NCI-H2107 treated with DMSO at 0.1 percent for 48 hours (cell line): ENCODE measurements at regions not wholly inside any gene's neighbourhood (a gene's known extent, or its start where the extent isn't known, plus 50 kb on each side); places are given as distances from the start of the nearest gene placed in this dataset.
"Not testable (repeated sequence)": the region's sequence is repeated elsewhere in the genome, so short reads cannot be mapped to it uniquely, and the experiment has no call there.

Source experiments
- DNase-seq: peaks from one replicate; lab custom pipeline; 2025; ENCODE audit not compliant: unreplicated experiment; lab: John Stamatoyannopoulos, UW

DNA sequence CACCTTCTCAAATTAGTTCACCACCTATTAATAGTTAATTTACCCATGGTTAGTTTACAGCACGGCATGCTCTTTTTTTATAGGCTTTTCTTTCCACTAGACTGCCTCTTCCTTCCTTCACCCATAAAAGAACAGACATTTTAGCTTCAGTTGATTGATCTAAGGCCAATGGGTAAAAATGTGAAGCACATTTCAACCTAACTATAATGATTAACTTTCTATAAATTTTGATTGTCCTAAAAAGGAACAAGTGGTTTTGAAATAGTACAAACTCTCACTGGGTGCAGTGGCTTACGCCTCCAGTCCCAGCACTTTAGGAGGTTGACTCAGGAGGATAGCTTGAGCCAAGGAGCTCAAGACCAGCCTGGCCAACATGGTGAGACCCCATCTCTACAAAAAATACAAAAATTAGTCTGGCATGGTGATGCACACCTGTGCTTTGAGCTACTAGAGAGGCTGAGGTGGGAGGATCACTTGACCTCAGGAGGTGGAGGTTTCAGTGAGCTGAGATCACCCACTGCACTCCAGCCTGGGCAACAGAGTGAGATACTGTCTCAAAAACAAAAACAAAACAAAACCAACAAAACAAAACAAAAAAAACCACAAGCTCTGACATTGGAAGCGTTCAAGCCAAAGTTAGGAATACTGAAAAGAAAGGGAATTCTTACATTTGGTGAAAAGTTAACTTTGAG is 89.9 kb upstream of the FAT1 start:
- no peak for DNase-seq

DNA sequence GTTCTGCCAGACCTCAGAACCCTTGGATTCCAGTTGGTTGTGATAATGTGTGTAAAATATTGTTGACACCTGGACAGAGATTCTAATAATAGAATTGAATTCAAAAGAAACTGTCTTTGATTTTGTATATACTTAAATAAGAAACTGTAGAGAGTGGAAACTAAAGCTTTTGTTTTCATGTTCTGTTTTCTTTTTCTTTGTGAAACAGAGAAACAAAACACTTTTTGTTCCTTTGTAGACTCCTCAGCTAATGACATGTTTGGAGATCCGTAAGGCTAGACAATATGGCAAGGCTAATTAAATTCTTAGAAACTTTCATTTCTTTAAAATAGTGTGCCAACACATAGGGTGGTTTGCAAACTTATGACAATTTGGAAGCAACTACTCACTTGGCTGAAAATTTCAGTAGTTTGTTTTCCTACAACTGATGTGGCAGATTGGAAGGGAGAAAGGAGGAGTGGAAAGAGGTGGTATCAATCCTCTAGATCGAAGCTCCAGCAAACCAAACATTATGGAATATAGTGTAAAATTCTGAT is 90.9 kb upstream of the FAT1 start:
- DNase-seq: no peak

DNA sequence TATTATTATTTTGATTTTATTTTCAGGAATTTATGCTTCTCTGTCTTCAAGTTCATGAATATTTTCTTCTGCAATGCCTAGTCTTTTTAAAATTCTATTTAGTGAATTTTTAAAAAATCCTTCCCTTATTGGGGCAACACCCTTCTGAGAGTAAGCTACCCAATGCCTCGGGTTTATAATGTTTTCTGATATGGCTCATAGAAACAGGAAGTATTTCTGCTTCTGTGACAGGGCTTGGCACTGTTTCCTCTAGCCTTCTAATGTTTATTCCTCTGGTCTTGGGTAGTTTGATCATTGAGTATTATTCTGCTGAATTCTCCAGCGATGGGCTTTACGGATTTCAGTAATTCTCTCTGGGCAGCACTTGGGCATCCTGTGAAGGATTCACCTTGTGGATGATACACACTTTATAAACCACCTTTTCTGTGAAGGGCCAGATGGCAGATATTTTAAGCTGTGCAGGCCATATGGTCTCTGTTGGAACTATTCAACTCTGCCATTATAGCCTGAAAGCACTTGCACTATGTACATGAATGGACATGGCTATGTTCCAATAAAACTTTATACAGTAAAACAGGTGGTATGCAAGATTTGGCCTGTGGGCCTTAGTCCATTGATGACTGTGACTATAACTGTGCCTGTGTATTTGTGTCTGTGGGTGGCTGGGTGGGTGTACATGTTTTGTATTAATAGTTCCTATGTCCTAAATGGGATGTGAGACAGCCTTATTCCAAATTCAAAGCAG is 95.9 kb upstream of the FAT1 start:
- DNase-seq: no peak

DNA sequence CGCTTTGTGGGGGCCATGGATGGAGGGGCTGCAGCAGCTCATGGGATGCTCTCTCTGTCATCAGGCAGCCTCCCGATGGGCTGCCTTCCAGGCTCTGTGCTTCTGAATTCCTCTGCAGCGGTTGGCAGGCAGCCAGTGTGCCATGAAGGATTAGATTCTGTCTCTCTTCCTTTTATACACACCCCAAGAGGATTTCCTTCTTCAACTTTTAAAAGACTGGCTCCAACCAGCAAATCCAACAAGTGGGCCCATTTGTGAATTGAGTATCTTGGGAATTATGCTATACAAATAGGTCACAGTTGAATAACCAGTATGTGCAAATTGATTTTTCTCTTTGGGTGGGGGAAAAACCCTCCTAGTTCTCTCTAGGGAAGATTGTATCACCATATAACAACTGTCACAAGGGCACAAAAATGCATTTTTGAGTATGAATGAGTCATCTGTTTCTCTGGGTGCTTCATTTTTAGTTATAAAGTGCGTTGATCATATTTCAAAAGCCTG is 96.8 kb upstream of the FAT1 start:
- DNase-seq: no peak

DNA sequence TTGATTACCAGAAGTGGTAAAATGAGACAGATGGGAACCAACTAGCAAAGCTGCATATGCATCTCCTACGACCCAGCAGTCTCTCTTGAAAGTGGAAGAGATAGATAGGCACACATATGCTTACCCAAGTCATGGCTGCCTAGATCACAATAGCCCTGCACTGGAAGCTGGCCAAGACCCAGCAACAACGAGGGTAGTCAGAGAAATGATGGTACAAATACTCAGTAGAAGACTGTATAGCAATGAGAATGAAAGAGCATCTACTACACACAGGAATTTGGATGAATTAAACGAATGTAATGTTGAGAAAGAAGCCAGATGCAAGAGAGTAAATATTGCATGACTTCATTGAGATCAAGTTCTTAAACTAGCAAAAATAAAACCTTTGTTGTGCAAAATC is 100.3 kb upstream of the FAT1 start:
- DNase-seq: no peak

DNA sequence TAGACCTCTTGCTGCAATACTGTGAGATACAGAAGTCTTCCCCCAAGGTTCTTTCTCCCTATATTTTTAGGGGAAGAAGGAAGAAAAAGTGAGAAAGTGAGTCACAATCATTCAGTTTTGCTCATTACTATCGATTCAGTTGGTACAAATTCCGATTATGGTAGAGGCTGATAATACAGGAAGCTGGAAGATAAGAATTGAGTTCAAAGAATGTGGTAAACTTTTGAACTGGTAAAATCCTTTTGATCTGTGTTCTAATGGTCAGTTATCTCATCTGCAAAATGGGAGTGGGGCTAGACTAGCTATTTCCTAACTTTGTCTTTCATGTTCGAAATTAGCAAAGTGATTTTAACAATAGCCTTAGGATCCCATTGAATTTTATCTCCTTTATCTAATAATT is 101.4 kb upstream of the FAT1 start:
- no peak for DNase-seq

DNA sequence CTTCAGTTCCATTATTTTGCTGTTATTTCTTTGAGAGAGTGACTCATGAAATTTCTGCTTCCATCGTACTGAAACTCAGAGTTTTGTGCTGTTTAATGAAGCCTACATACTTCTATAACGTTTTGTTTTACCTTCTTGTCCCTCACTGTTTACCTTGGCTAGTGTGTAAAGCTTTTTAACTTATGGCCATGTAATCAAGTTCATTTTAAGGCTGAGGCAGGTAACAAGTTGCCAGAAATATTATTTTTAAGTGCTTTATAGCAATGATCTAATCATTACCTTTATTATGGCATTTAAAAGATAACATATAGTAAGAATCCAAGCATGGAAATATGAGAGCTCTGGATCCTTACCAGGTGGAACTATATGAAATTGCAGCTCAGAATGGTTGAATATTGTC is 102.3 kb upstream of the FAT1 start:
- DNase-seq: no peak

DNA sequence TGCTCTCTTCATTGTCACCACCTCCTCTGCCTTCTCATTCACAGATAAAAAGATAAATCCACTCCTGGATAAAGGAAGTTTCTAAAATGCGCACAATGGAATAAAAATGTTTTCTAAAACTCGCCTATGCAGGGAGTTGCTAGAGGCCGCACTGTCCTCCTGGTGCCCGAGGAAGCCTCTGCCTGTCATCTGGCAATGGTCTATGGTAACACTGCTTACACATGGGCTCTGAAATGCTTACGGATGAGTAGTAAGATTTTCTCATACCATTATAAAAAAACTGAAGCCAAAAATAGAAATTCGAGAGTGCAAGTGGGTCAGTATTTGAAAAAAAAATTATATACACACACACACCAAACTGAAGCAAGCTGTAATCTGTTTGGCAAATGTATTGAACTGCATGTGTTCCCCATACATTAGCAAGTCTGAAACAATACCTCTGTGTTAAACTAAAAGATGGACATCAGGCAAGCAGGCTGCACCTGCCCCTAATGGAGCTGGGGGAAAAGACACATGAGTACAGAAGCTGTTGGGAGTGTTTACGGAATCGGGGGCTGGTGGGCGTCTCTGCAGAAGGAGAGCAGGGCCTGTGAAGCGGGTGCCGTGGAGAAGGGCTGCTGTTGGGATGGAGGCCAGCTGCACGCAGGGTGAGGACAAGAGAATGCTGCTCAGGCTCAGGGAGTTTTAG is 103.3 kb upstream of the FAT1 start:
- no peak for DNase-seq

DNA sequence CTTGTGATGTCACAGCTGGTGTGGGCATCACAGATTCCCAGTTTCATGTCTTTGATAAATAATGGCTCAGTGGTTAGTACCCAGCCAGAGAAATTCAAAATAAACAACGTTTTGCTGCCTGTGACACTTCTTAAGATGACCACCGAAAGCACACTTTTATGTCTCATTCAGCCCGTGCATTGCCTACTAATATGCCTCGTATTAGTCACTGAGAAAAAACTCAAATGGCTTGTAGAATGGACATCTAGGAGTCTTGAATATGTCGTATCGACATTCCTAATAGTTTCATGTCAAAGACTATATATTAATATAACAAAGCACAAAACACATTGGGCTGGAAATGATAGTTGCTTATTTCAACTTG is 103.9 kb upstream of the FAT1 start:
- DNase-seq: no peak

DNA sequence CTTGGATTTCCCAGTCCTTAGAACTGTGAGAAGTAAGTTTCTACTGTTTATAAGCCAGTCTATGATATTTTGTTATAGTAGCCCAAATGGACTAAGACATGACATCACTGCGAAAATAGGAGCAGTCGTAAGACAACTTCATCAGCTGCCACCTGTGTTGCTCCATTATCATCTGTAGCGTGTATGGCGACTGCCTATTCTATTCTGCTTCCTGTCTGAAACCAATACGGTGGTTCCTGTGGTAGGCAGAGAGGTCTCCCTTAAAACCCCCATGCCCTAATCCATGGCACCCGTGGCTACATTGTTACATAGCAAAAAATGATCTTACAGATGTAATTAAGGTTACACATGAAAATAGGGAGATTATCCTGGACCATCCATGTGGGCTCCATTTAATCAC is 105.4 kb upstream of the FAT1 start:
- no peak for DNase-seq

DNA sequence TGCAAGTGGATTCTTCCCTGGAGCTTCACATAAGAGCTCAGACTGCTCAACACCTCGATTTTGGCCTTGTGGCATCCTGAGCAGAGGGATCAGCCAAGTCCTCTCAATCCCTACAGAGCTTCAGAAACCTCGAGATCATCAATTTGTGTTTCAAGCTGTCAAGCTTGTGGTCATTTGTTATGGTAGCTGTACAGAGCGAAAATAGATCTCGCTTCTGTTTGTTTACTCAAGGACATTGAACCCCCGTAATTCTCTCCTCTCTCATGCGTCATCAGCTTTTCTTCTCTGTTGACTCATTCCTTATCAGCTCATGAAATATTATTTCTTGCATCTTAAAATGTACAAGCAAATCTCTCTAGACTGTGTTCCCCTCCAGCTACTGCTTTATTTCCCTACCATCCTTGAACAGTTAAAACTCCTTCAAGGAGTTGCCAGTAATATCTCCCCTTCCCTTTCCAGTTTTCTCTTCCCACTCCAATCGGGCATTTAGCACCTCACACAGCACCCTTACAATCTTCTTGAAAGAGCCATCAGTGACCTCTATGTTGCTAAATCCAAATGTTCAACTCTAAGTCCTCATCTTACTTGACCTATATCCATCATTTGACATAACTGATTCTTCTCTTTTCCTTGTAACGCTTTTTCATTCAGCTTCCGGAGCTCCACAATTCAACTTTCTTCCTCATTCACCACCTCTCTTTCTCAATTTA is 106.2 kb upstream of the FAT1 start:
- no peak for DNase-seq

DNA sequence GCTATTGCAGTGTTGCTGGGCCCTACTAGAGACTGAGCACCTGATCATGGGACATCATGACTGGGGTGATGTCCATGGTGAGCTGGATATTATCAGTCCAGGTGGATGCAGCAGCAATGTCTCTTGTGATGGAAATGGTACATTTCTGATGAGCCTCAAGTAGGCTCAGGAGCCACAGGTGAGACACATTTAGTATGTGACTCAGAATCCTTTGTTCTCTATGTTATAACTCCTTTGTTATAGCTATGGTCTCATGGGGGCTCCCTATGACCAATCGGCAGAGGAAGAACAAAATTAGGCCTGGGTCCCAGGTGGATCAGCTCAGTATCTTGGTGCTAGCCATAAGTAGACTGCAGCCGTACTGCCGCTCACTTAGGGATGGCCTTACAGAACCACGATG is 107.9 kb upstream of the FAT1 start:
- no peak for DNase-seq

DNA sequence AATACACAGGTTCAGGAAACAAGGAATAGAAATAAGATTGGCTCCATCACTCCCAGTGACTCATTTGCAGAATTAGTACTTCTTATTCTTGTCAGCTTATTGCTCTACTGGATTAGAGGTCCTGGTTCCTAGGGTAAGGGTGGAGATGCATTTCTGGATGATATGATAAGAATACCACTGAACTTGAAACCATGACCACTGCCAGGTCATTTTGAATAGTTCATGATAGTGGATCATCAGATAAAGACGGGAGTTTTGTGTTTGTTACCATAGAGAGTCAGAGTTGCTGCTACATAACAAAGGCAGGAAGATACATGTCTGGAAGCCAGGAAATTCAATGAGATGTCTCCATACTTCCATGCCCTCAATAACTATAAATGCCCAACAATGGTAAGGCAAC is 109.2 kb upstream of the FAT1 start:
- no peak for DNase-seq

DNA sequence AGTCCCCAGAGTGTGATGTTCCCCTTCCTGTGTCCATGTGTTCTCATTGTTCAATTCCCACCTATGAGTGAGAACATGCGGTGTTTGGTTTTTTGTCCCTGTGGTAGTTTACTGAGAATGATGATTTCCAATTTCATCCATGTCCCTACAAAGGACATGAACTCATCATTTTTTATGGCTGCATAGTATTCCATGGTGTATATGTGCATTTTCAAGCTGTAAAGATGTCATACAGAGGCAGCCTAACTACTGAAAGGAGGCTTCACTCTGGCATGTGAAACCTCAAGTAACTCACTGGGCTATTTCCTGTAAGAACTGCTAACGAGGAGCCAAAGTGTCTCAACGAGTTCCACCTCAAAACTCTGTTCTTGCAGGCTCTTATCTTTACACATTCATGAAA is 113.8 kb upstream of the FAT1 start:
- not testable (repeated sequence) for DNase-seq

DNA sequence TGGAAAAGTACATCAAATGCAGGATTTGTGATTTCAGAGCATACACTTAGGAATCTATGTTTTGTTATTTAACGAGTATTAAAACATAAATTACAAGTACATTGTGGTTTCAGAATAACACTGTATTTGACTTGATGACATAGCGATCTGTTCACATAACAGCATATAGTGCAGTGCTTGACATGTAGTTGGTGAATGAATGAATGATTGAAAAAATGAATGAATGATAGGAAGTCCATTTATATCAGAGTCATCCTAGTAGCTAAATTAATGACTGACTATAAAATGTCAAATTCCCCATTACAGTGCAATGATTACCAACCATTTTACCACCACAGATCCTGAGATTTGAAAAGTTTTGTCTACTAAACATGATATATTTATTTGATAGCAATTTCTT is 114.6 kb upstream of the FAT1 start:
- DNase-seq: no peak

DNA sequence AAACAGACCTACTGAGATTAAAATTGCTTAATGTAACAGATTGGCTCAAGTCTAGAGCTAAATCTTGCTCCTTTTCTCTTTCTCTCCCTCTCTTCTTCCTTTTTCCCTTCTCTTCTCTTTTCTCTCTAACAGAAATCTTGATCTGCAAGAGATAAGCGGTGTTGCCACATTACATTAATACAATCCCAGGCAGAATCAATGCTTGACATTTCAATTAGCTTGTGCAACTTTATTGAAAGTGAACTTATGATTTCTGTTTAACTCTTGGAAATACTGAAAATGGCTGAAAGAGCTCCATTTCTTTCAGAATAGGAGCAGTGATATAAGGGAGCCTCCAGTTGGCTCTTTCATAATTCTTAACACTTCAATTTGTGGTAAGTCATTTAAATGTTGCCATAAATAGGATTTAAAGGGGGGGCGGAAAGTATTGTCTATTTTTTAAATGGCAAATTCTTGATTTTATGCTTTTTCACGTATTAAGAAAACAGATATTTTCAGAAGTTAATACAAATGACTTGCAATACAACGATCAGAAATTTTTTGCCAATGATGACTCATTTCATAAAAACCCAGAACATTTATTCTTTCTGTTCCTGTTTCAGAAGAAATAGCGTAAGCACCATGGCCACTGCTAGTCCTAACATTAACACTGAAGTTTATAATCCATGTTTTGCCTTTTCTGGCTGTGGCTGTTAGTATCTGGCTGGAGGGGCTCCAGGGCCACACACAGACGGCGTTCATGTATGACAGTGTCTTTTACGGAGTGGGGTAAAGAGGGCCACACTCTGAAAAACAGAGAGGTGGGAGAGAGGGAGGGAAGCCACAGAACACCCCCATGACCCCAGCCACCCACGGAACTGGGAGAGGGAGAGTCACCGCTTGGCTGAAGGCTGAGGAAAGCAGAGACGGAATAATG is 115.7 kb upstream of the FAT1 start:
- no peak for DNase-seq

DNA sequence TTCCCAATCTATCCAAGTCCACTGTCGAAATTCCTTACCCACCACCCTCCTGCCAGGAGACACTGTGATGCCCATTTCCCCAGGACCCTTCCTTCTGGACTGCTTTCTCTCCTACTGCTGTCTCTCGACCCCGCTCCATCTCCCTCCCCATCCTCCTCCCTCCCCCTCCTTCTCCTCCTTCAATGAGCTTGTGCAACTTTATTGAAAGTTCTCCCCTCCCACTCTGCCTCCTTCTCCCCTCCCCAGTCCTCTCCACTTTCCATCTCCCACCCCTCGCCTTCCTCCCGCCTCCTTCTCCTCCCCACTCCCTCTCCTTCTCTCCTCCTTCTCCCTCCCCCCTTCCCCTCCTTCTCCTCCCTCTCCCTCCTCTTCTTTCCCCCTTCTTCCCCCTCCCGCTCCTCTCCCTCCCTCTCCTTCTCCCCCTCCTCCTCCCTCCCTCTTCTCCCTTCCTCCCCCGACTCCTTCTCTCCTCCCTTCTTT is 116.6 kb upstream of the FAT1 start:
- no peak for DNase-seq

DNA sequence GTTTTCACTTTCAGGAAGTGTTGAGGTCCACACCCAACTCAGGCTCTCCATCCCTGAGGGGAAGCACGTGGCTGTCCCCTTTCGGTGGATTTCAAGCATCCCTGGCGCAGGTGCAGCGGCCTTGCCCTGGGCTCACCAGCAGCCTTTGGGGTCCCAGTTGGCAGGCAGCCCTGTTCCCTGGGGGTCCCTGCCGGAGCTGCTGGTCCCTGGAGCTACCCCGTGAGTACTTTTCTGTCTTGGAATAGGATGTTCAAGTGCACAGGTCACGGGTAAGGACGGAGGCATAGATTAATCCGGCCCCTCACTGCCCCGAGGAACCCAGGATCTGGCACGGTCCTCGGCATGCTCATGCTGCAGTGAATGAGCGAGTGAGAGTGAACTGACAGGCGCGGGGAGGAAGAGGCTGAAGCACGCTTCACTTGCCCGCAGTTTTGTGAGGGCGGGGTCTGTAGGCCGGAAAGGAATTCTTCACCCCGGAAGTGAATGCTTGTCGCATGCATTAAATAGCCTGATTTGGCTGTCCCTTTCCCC is 117.2 kb upstream of the FAT1 start:
- no peak for DNase-seq

DNA sequence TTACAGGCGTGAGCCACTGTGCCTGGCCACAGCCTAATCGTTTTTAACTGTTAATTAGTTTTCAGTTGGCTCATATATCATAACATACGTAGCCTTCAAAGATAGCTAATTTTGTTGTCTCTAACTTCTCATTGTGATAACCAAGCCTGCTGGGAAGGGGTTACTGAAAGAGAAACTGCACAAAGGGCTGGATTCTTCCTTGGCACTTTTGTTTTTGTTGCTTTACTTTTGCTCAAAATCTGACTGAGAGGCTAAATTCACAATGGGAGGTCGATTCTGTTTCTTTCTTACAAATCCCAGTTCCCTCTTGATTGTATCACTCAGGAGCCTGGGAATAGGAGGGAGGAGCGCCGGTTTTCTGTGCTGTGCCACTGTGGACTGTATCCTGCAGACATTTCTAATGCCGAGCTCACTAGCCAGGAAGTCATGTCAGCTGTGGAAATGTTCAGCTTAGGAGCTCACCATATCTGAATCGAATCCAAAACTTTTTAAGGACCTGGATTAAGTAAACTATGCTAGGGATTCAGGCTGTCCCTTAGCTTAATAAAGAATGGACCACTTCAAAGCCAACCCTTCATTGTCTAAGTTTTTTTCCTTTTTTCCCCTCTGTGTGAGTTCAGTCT is 120.5 kb upstream of the FAT1 start:
- no peak for DNase-seq
